HG03095 (cell line): ENCODE measurements at regions not wholly inside any gene's neighbourhood (a gene's known extent, or its start where the extent isn't known, plus 50 kb on each side); places are given as distances from the start of the nearest gene placed in this dataset.
A peak's percentile ranks its signal among the peaks of the same experiment; 100 is the strongest.

ENCODE experiments used
- ATAC-seq: cut with Tn5 transposase; IDR thresholded peaks from one replicate; pipeline ENCODE4 v1.9.1; 2021; ENCODE audit warnings: moderate library complexity; ENCODE audit not compliant: unreplicated experiment

GRCh38 chr2:181240844-181241243 is 216.3 kb upstream of the ITGA4 start:
- no peak for ATAC-seq

GRCh38 chr2:181241366-181241765 is 215.8 kb upstream of the ITGA4 start:
- ATAC-seq: no peak

- ATAC-seq: peak; percentile 95
These were observed 215.4 kb upstream of the ITGA4 start for GRCh38 chr2:181241797-181242196.

- no peak for ATAC-seq
These were observed 214.9 kb upstream of the ITGA4 start for GRCh38 chr2:181242262-181242661.

- ATAC-seq: no peak
These were observed 213.9 kb upstream of the ITGA4 start for GRCh38 chr2:181243319-181243718.

DNA sequence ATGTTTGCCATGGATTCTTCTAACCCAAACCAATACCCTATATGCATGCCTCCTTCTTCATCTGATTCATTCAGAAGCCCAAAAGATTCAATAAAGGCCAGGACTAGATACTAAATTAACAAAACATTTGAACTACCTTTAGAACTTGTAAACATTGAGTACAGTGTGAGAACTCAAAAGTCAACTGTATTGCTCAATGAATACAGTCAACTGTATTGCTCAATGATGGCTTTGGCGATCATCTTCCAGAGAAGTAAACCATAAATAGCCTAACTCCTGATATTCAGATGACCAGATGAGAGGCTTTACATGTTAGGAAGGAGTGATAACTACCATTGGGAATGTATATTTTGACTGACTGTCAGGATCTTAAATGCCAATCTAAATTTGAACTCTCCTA is 206.5 kb upstream of the ITGA4 start:
- ATAC-seq: no peak

DNA sequence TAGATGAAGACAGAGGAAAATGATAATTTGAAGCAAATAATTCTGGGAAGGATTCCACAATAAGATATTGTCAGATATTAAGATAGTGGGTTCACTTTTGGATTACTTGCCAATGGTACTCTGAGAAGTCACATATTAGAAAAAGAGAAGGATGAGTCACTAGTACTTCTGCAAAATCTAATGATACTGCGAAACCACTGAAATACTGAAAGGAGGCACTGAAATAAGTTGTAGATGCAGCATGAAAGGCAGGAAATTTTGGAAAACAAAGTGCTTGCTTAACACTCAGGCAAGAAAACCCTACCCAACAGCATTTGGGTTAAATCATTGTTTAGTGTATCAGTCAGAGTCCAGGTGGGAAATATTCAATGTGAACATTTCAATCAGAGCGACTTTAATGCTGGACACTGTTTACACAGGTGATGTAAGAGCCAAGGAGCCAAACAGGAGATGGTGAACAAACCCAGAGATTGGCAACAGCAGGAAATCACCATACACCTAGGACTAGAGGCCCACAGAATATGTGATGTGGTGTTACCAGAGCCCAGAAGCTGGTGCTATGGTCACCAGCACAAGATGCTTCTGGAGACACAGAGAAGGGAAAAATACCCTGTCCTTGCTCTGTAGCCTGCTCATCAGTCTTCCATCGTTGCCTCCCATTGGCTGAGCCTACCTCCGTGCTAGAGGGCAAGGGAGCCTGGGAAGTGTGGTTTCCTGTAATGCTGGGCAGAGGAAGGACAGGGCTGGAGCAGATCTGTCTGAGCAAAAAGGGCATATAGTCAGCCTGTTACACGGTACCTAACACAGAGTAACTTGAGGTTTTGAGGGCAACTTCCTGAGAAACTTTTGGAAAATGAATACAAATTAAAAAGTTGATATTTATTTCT is 204.7 kb upstream of the ITGA4 start:
- ATAC-seq: no peak

DNA sequence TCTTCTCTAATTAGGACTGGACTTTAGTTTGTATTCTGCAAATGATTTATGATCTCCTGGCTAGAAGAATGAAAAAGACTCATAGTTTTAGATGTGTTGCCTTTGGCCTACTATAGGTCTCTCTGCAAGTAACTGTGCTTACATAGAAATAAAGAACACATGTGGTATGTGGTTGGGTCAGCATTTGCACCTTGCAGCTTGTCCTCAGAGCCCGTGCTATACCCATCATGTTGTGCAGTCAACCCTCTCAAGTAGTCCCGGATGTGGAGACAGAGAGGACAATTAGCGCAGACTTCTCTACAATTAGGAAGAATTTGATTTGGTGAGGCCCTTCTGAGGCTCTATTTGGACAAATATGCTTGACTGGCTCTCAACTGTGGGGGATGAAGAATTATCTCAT is 203.7 kb upstream of the ITGA4 start:
- no peak for ATAC-seq

DNA sequence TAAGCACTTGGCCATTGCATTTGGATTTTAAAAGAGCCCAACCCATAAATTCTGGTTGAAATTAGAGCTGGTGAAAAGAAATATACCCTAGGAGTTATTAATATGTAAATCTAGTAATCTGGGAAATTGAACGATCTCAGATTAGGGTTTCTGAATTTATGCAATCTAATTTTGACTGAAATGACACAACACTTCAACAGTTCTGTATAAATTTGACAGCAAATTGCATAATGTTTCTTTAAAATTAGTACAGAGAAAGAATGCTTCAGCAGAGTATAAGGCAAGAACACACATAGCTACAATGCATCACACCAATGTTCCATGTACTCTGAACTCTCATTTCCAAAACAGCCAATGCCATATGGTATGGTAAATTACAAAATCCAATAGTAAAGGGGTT is 201.5 kb upstream of the ITGA4 start:
- ATAC-seq: no peak

GRCh38 chr2:181258720-181259119 is 198.5 kb upstream of the ITGA4 start:
- no peak for ATAC-seq

- no peak for ATAC-seq
These were observed 194.4 kb upstream of the ITGA4 start for GRCh38 chr2:181262782-181263181.

DNA sequence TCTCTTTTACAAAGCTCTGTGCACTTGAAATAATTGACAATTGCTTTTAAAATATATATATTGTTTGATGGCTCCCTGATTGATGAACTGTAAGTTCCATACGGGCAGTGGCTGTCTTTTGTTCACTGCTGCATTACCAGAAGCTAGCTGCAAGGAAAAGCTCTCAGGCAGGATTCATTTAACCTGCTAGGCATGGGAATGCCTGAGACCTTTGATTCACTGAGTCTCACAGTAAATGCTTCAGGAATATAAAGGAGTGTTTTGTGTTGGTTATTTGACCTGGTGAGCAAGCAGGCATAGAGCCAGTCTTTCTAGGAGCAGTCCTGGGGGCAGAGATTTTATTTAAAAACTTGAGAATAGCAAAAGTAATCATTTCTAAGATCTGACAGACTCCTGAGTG is 193.2 kb upstream of the ITGA4 start:
- ATAC-seq: no peak

GRCh38 chr2:181264441-181264840 is 192.7 kb upstream of the ITGA4 start:
- no peak for ATAC-seq

- ATAC-seq: no peak
These were observed 190.6 kb upstream of the ITGA4 start for GRCh38 chr2:181266614-181267013.

DNA sequence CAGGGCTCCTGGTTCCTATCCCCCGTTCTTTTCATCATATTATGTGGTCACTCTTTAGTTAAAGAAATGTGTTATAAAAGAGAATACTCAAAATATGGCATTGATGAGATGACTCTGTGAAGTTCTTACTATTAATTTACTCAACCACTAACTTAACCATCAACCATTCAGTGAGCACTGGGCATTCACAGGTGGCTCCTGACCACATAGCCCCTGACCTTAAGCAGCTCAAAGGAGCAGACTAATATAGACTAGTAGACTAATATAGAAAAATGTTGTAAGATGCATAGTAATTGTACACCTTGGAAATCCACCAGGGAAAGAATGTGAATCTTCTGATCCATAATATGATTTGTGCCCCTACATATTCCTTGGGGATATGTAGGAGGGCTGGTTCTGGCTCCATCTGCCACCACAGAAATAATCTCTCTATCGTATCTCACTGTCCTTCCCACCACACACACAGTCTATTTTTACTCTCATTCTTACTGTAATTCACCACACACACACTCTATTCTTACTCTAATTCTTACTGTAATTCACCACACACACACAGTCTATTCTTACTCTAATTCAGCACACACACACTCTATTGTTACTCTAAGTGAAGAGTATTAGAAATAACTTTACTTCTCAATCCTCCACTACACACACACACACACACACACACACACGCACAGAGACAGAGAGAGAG is 188.9 kb upstream of the ITGA4 start:
- no peak for ATAC-seq

DNA sequence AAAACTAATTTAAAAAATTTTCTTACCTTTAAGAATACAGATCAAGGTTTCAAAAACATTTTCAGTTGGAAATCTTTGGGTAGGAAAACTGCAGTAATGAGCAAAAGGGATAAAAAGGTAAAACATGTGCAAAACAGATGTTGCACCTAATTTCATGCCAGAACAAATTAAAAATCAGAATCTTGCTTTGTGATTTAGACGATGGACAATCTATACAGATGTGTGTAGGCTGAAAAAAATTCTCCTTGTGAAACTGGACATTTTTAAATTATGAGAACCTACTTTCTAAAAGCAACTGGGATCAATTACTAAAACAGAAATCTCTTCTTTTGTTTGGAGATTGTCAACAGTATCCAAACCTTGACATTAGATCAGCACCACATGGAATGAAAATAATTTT is 183.2 kb upstream of the ITGA4 start:
- ATAC-seq: no peak

DNA sequence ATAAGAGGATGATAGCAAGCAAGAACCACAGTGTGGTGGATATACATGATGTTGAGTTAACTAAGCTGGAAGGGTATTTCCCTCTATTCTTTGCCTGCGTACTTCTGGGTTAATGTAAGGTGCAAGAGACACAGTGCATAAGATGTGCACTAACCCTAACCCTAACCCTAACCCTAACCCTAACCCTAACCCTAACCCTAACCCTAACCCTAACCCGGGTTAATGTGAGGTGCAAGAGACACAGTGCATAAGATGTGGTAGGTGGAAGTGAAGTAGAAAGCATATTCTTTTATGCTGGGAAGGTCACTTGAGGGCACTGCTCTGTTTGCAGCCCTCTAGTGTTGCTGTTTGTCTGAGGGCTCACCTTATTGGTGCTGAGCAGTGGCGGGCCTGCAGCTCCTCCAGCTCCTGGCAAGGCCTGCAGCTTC is 181.5 kb upstream of the ITGA4 start:
- ATAC-seq: no peak

GRCh38 chr2:181281206-181281832 is 175.9 kb upstream of the ITGA4 start:
- ATAC-seq: no peak

DNA sequence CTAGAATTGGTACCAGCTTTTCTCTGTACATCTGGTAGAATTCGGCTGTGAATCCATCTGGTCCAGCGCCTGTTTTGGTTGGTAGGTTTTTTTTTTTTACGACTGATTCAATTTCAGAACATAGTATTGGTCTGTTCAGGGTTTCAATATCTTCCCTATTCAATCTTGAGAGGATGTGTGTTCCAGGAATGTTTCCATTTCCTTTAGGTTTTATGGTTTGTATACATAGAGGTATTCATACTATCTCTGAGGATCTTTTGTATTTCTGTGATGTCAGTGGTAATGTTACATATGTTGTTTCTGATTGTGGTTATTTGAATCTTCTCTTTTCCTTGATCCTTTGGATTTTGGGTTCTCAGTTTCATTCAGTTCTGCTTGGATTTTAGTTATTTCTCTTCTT is 172.1 kb upstream of the ITGA4 start:
- ATAC-seq: no peak

- no peak for ATAC-seq
These were observed 167.5 kb upstream of the ITGA4 start for GRCh38 chr2:181289698-181290097.

DNA sequence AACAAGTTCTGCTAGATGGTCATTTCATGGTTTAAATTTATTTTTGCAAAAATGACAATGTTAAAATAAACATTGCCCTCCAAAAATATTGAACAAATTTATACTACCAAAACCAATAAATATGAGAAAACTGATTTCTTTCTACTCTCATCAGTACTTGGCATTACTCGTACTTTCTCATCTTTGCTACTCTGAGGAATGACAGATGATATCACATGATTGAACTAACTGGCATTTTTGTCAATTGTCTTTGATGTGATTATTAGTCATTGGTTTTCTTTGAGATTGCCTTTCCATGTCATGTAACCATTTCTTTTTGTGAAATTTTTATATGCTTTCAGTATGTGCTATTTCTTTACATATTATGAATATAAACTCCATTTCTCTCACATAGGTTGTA is 167.0 kb upstream of the ITGA4 start:
- ATAC-seq: no peak

DNA sequence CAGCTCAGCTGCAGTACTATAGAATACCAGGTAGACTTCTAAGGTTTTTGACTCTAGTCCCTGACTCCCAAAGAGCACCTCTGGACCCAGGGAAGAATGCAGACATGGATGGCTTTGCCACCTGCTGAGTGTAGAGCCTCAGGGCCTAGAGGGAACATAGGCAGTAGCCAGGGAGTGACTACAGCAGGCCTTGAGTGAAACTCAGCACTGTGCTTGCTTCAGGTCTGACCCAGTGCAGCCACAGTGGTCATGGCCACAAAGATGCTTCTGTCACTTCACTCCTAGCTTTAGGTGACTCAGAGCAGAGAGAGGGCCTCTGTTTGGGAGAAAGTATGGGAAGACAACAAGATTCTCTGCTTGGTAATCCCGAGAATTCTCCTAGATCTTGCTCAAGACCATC is 162.2 kb upstream of the ITGA4 start:
- ATAC-seq: no peak
